ENCODE measurements at regions not wholly inside any gene's neighbourhood (a gene's known extent, or its start where the extent isn't known, plus 50 kb on each side); places are given as distances from the start of the nearest gene placed in this dataset.
"Not testable (repeated sequence)": the region's sequence is repeated elsewhere in the genome, so short reads cannot be mapped to it uniquely, and the experiment has no call there.

GRCh38 chr18:41690332-41691127 is 264.5 kb upstream of the PIK3C3 start:
- no peak for DNase-seq

GRCh38 chr18:41687138-41687537 is 267.9 kb upstream of the PIK3C3 start:
- no peak for DNase-seq

GRCh38 chr18:41681138-41681880 is 273.7 kb upstream of the PIK3C3 start:
- DNase-seq = no peak

- no peak for DNase-seq
These were observed 280.5 kb upstream of the PIK3C3 start for GRCh38 chr18:41674506-41674905.

- no peak for DNase-seq
These were observed 288.8 kb upstream of the PIK3C3 start for GRCh38 chr18:41666231-41666630.

GRCh38 chr18:41665210-41665609 is 289.8 kb upstream of the PIK3C3 start:
- no peak for DNase-seq

- no peak for DNase-seq
These were observed 294.4 kb upstream of the PIK3C3 start for GRCh38 chr18:41660654-41661053.

GRCh38 chr18:41659438-41660130 is 295.4 kb upstream of the PIK3C3 start:
- no peak for DNase-seq

- DNase-seq = no peak
These were observed 297.8 kb upstream of the PIK3C3 start for GRCh38 chr18:41657189-41657588.

GRCh38 chr18:41655074-41655473 is 300.0 kb upstream of the PIK3C3 start:
- peak; percentile 62 for DNase-seq

- DNase-seq = no peak
These were observed 307.1 kb upstream of the PIK3C3 start for GRCh38 chr18:41647914-41648313.

- DNase-seq = no peak
These were observed 308.0 kb upstream of the PIK3C3 start for GRCh38 chr18:41646915-41647620.

- peak; percentile 64 for DNase-seq
These were observed 309.3 kb upstream of the PIK3C3 start for GRCh38 chr18:41645589-41646360.

- peak; percentile 3 for DNase-seq
These were observed 310.6 kb upstream of the PIK3C3 start for GRCh38 chr18:41644466-41644865.

- no peak for DNase-seq
These were observed 311.6 kb upstream of the PIK3C3 start for GRCh38 chr18:41643427-41643826.

GRCh38 chr18:41642756-41643155 is 312.3 kb upstream of the PIK3C3 start:
- DNase-seq = no peak

- no peak for DNase-seq
These were observed 315.8 kb upstream of the PIK3C3 start for GRCh38 chr18:41639218-41639617.

- DNase-seq = not testable (repeated sequence)
These were observed 323.2 kb upstream of the PIK3C3 start for GRCh38 chr18:41631723-41632285.

- no peak for DNase-seq
These were observed 324.7 kb upstream of the PIK3C3 start for GRCh38 chr18:41630232-41630886.

- no peak for DNase-seq
These were observed 330.6 kb upstream of the PIK3C3 start for GRCh38 chr18:41624460-41624859.

GRCh38 chr18:41621177-41621576 is 333.9 kb upstream of the PIK3C3 start:
- no peak for DNase-seq
